Esophagus squamous epithelium (tissue), 5 donors: ENCODE measurements at regions not wholly inside any gene's neighbourhood (a gene's known extent, or its start where the extent isn't known, plus 50 kb on each side); places are given as distances from the start of the nearest gene placed in this dataset.

Experiments
- DNase-seq: peaks from one replicate; lab custom pipeline; 2025; lab: John Stamatoyannopoulos, UW
- H3K27ac ChIP-seq, 4 donors: fragments of 200-600 bp; sonication (generic); one replicate each; pipeline ENCODE4 v1.5.1; 2016 to 2019; ENCODE audit warnings: mild to moderate bottlenecking in 1 of 4
- H3K27me3 ChIP-seq, 4 donors: fragments of 200-600 bp; sonication (generic); 1 replicate in 3 of 4; 2 replicates in 1 of 4; pipeline versions ENCODE4 v1.5.1 to v1.6.0; 2017 to 2021; ENCODE audit warnings: antibody characterized with exemption in 1 of 4
- H3K36me3 ChIP-seq, 3 donors: fragments of 200-600 bp; sonication (generic); one replicate each; pipeline ENCODE4 v1.5.1; 2016 to 2019
- H3K4me1 ChIP-seq, 3 donors: fragments of 200-600 bp; sonication (generic); one replicate each; pipeline ENCODE4 v1.5.1; 2017 to 2019
- H3K4me3 ChIP-seq, 4 donors: fragments of 200-600 bp; sonication (generic); 1 replicate in 3 of 4; 2 replicates in 1 of 4; pipeline ENCODE4 v1.5.1; 2016 to 2019; ENCODE audit warnings: mild to moderate bottlenecking in 2 of 4, moderate library complexity in 1 of 4
- H3K9me3 ChIP-seq, 3 donors: fragments of 200-600 bp; sonication (generic); one replicate each; pipeline ENCODE4 v1.5.1; 2016 to 2019
- POLR2A ChIP-seq, 4 donors: fragments of 450-650 bp; IDR thresholded peaks; one replicate each; pipeline ENCODE4 v1.6.1; 2017; ENCODE audit warnings: antibody characterized with exemption in 4 of 4, mild to moderate bottlenecking in 4 of 4, moderate library complexity in 3 of 4
- WGBS, 2 donors: methylation state at CpG; one replicate each; pipeline ENCODE4 v1.1.5; 2018; 5-methylcytosine and 5-hydroxymethylcytosine counted together
- intact Hi-C: fragments of 100-400 bp; cut with DNase I; formaldehyde crosslinking; loops from one replicate; pipeline ENCODE4 v1.15.0; 2022
- TF ChIP-seq, protein P1 (sequence below), 6 experiments: fragments of 450-650 bp in 4 of 6; fragments of 200-600 bp in 2 of 6; sonication (generic) in 2 of 6; IDR thresholded peaks; one replicate each; pipeline ENCODE4 v1.5.1; 2016 to 2019; ENCODE audit warnings: antibody characterized with exemption in 6 of 6, mild to moderate bottlenecking in 4 of 6, moderate library complexity in 4 of 6
- donor health status: DM: yes; HTN: yes; CAD: no.

DNA sequence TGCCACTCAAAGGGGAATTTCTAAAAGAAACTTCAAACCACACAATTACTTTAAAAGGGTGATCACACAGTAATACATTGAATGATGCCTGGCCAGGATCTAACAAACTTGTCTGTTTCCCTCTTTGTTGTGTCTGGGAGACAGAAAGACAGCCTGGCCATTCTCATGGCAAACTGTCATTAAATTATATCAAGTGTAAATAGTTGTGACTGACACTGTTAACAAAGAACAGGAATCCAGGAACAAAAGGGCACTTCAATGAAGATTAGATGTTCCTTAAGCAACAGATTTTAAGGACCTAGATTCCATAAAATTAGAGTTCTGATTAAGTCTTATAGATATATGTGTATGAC, 383.6 kb downstream of the KCNJ2 start:
- no peak for TF ChIP-seq POLR2A (IDR thresholded peaks at IDR 0.05)
- no peaks in the 10 kb centered on the region for H3K27me3 ChIP-seq
- DNase-seq = no peak

DNA sequence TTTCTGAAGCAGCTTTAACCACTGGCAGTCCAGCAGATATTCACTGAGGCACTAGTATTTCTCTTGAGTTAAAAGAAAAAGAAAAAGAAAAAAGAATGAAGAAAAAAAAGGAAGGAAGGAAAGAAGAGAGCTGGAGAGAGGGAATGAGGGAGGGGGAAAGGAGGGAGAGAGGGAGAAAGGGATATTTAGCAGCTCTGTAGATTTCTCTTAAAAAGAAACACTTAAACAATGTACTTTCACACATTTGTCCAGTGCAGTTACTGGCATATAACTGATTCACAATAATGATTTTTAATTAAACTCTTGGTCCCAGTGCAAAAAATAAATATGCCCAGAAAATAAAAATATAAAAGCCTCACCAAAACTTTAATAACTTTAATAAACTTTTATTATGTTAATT, 386.4 kb downstream of the KCNJ2 start:
- Histone ChIP-seq H3K27me3 (no peaks in the 10 kb centered on the region), H3K27ac (no peak overlapping the region), H3K4me3 (no peak overlapping the region), H3K9me3 (no peaks in the 10 kb centered on the region), H3K4me1 (peaks cover 0 to 10% (median under 1%) of the 10 kb centered on the region in 3 donors), H3K36me3 (no peaks in the 10 kb centered on the region)
- no peak for DNase-seq
- intact Hi-C loops = no loop called here
- TF ChIP-seq, protein P1, sequence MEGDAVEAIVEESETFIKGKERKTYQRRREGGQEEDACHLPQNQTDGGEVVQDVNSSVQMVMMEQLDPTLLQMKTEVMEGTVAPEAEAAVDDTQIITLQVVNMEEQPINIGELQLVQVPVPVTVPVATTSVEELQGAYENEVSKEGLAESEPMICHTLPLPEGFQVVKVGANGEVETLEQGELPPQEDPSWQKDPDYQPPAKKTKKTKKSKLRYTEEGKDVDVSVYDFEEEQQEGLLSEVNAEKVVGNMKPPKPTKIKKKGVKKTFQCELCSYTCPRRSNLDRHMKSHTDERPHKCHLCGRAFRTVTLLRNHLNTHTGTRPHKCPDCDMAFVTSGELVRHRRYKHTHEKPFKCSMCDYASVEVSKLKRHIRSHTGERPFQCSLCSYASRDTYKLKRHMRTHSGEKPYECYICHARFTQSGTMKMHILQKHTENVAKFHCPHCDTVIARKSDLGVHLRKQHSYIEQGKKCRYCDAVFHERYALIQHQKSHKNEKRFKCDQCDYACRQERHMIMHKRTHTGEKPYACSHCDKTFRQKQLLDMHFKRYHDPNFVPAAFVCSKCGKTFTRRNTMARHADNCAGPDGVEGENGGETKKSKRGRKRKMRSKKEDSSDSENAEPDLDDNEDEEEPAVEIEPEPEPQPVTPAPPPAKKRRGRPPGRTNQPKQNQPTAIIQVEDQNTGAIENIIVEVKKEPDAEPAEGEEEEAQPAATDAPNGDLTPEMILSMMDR (IDR thresholded peaks at IDR 0.05) = no peak
- no peak for TF ChIP-seq POLR2A (IDR thresholded peaks at IDR 0.05)

More for the DNA sequence above, 383.6 kb downstream of the KCNJ2 start:
- Histone ChIP-seq H3K4me1 (peaks cover 0 to 7% (median 0%) of the 10 kb centered on the region in 3 donors), H3K4me3 (no peak overlapping the region), H3K9me3 (no peaks in the 10 kb centered on the region), H3K36me3 (no peaks in the 10 kb centered on the region), H3K27ac (no peak overlapping the region)
- intact Hi-C loops = no loop called here

DNA sequence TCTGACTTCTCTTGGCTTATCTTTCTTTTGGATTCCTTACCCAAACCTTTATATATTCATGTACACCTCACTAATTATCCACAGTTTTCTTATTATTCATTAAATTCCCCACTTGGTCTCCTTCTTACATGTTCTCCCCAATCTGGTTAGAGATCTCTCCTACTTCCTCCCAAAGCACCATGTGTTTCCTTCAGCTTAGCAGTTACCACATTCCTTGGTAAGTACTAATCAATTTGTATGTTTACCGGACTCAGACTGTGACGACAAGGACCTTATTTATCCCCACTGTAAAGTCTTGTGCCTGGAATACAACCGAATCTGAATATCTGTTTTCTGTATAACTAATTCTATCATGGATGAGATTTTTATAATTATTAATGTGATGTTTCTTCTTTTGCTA, 389.5 kb downstream of the KCNJ2 start:
- Histone ChIP-seq H3K4me1 (peaks cover 0 to 14% (median 5%) of the 10 kb centered on the region in 3 donors), H3K27ac (no peak overlapping the region), H3K9me3 (no peaks in the 10 kb centered on the region), H3K4me3 (no peak overlapping the region), H3K36me3 (no peaks in the 10 kb centered on the region), H3K27me3 (no peaks in the 10 kb centered on the region)
- WGBS, 2 donors = 54 to 63% methylated on average over 3 of the region's 3 CpGs
- TF ChIP-seq, protein P1 (IDR thresholded peaks at IDR 0.05) = no peak
- no peak for TF ChIP-seq POLR2A (IDR thresholded peaks at IDR 0.05)
- no peak for DNase-seq
- intact Hi-C loops = no loop called here

DNA sequence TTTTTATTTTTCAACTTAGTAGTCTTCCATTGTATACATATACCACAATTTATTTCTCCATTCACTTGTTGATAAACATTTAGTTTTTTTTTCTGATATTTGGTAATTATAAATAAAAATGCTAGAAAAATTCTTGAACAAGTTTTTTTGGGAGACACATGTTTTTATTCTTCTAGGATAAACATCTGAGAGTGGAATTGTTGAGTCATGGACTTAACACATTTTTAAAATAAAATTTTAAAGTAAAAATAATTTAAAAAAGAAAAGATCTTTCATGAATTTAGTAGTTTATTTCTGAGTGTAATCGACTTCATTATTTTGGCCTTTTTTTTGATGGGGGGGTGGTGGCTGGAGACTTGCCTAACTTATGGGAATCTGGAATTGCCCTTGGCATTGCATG, 391.1 kb downstream of the KCNJ2 start:
- intact Hi-C loops = no loop called here
- no peaks in the 10 kb centered on the region for H3K27me3 ChIP-seq
- no peak for TF ChIP-seq POLR2A (IDR thresholded peaks at IDR 0.05)
- TF ChIP-seq, protein P1 (IDR thresholded peaks at IDR 0.05) = no peak
- peaks cover 0 to 15% (median 5%) of the 10 kb centered on the region in 3 donors for H3K4me1 ChIP-seq
- no peaks in the 10 kb centered on the region for H3K36me3 ChIP-seq
- 21 to 50% methylated on average over 1 of the region's 1 CpG for WGBS, 2 donors
- no peak for DNase-seq
- no peaks in the 10 kb centered on the region for H3K9me3 ChIP-seq
- no peak overlapping the region for H3K4me3 ChIP-seq
- H3K27ac ChIP-seq = no peak overlapping the region

DNA sequence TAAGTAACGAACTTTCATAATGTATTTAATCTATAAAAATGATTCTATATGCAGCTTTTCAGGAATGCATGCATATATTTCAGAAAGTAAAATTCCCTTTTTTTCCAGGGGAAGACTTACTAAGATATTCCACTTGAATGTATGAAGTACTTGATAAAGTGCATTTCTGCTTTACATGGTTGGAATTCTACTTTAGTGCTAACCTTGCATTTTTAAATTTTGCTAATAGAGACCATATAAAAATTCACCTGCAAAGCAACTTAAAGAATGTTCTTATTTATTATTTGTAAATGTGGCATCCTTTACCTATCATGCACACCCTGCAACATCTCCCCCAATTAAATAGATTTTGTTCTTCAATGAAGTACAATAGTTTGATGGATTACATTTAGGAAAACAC, 392.8 kb downstream of the KCNJ2 start:
- TF ChIP-seq, protein P1 (IDR thresholded peaks at IDR 0.05) = no peak
- no peaks in the 10 kb centered on the region for H3K36me3 ChIP-seq
- H3K4me3 ChIP-seq = no peak overlapping the region
- peaks cover 0 to 15% (median 5%) of the 10 kb centered on the region in 3 donors for H3K4me1 ChIP-seq
- no peak overlapping the region for H3K27ac ChIP-seq
- no peak for DNase-seq
- intact Hi-C loops = no loop called here
- H3K9me3 ChIP-seq = no peaks in the 10 kb centered on the region
- WGBS, 2 donors = 85 to 88% methylated on average over 1 of the region's 1 CpG
- no peaks in the 10 kb centered on the region for H3K27me3 ChIP-seq

DNA sequence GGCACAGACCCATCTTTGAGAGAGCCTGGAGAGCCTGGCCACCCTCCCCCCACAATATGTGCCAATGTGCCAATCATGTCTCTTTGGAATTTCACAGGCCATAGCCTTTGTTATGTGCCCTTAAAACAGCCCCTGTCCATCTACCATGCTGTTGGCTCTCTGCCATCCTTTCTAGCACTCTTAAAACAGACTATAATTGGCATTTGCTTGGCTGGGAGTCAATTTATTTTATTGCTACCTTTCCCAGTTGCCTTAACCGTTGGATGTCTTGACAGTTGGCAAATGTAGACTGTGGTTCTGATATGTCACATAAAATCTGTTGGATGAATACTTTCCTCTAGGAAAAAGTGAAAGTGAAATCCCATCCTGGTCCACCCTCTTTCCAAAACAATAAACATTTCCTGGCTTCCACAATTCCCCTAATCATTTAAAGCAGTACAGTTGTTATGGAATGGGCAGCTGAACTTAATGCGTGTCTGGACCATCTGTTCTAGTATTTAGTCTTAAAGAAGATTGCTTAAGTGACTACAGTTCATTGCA, 394.0 kb downstream of the KCNJ2 start:
- H3K9me3 ChIP-seq = no peaks in the 10 kb centered on the region
- no peaks in the 10 kb centered on the region for H3K27me3 ChIP-seq
- H3K4me1 ChIP-seq = peaks cover 0 to 15% (median 5%) of the 10 kb centered on the region in 3 donors
- no peak for DNase-seq
- H3K27ac ChIP-seq = no peak overlapping the region
- intact Hi-C loops = no loop called here
- H3K4me3 ChIP-seq = no peak overlapping the region
- TF ChIP-seq, protein P1 (IDR thresholded peaks at IDR 0.05) = no peak
- no peak for TF ChIP-seq POLR2A (IDR thresholded peaks at IDR 0.05)
- no peaks in the 10 kb centered on the region for H3K36me3 ChIP-seq
- WGBS, 2 donors = 26 to 28% methylated on average over 2 of the region's 2 CpGs
